GM18868 (cell line): ENCODE measurements at regions not wholly inside any gene's neighbourhood (a gene's known extent, or its start where the extent isn't known, plus 50 kb on each side); places are given as distances from the start of the nearest gene placed in this dataset.
A peak's percentile ranks its signal among the peaks of the same experiment; 100 is the strongest.

Experiments
- ATAC-seq: cut with Tn5 transposase; IDR thresholded peaks from one replicate; pipeline ENCODE4 v1.9.1; 2021; ENCODE audit warnings: mild to moderate bottlenecking, moderate library complexity; ENCODE audit not compliant: unreplicated experiment

DNA sequence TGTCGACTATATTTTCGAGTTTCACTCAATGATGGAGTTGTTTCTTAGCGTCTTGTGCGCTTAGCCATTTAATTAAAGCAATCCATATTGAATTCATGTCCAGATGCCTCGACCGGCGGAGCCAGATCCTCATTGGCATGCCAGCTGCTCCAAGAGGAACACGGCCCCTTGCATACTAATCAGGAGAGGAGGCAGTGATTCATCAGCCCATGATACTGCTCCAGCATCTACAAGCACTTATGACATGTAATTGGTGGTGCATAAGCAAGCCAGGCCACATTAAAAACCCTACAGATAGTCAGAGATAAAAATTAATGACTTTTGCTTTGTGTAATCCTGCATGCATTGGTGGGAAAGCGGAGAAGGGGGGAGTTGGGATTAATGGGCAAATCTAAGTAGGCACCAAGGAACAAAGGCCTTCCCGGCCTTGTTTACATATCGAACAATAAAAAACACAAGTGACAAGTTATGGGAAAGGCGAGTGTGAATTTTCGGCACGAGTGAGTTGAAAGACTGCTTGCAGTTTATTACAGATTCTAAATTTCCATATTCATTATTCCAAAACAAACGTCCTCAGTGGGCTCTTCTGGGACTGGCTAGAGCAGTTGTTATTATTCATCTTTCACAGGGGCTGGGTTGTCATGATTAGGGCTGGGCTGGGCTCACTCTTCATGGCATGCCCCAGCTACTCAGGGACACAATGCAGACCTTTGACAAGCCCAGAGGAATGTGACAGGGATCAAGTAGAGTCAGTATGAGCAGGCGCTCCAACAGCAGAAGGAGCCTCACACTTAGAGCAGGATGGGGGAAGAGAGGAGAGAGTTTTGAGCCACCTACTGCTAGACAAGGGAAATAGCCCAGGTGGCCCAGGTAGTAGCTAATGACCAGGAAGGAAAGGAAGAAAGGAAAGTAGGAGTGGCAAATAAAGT lies 281.7 kb upstream of the ZFHX3 start:
- ATAC-seq = no peak

DNA sequence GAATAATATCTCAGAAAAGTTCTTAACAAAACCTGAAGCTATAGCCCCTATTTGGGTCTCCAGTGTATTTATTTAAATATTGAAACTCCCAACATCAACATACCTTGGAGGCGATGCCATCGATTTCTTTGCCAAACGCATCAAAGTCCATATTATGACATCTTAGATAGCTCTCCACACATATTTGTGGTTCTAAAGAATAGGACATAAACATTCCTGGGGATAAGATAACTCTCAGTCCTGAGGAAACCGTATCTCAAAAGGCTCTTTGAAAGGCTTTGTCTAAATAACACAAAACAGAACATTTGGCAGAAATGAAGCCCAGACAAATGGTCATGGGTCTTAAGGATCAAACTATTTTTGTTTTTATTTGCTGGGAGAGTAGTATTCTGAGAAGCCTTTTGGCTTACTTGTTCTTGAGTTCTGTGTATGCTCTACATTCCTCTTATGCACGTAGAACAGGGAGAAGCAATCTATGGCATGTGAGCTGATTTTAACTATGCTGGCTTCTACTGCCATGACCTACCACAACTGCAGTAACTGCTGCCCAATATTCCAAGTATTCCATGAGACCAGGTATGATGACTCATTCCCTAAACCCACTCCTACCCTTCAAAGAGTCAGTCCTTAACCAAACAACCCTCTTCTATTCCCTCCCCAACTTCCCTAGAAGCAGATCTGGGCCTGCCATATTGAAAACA lies 279.0 kb upstream of the ZFHX3 start:
- no peak for ATAC-seq

DNA sequence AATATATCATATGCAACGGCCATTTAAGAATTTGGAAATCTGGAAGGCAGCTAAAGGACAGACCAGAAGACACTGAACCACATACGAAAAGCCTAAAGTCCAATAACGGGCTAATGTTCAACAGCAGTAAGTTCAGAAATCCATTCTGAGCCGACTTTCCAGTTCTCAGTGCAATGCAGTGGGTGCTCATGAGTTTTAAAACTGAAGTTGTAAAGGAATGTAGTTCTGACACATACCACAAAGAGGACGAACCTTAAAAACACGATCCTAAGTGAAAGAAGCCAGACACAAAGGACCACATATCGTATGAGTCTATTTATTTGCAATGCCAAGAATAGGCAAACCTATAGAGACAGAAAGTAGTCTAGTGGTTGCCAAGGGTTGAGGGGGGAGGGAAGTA lies 278.3 kb upstream of the ZFHX3 start:
- no peak for ATAC-seq

DNA sequence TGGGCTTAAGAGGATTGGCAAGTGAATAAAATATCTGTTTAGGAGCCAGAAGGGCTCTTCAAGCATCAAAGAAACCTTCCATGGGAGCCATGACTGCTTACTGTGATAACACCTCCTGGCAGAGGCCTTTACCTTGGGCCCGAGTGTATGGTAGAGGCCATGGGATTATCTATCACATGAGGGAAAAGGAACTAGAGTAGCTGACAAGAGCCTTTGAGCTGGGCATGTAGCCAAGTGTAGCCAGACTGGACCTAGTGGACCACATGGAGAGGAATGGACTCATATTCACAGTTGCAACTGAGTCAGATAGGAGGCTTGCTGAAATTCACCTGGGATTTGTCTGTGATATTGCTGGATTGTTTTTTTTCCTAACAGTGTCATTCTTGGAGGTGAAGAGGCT lies 276.0 kb upstream of the ZFHX3 start:
- no peak for ATAC-seq

DNA sequence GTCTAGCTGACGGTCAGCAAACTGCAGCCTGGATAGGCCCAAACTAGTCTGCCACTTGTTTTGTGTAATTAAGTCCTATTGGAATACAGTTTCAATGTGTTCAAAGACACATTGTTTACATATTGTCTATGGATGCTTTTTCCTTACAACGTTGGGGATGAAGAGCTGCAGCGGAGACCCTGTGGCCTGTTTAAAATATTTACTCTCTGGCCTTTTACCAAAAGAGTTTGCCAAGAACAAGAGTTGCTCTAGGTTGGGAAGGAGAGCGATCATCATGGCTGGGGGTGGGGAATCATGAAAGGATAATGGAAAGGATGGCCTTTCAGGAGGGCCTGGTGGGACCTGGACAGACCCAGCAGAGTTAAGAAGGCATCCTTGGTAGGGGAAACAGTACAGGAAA lies 274.9 kb upstream of the ZFHX3 start:
- no peak for ATAC-seq

DNA sequence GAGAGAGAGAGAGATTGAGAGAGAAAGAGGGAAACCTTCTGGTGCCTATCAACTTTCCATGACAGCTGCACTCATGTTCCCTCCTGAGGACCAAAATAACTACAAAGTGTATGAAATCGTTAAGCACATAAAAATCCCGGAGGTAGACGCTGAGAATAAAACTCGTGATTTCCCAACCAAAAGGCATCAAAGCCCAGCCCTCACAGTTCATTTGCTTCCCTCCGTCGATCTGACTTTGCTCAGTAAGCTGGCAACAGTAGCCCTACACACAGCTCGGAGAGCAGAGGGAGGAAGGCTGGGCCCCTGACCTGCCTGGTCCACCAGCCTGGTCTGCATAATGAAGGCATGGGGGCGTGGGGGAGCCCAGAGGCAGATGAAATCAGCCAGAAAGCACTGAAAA lies 273.9 kb upstream of the ZFHX3 start:
- ATAC-seq = no peak

DNA sequence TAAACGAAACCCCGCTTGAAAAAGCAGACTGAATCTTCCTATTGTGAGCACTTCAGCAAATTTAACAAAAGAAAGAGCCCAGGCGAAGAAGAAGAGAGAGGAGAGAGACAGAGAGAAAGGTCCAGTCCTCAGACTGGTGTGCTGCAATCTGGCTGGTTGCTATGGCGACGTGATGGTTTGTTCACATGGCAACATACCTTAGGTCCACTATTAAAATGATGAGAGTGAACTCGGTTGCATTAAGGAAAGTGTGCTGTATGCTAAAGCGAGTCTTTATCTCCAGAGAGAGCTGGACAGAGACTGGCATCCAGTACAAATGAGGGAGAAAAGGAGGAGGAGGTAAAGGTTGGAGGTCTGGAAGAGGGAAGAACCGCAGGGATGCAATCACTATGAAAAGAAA lies 271.8 kb upstream of the ZFHX3 start:
- no peak for ATAC-seq

DNA sequence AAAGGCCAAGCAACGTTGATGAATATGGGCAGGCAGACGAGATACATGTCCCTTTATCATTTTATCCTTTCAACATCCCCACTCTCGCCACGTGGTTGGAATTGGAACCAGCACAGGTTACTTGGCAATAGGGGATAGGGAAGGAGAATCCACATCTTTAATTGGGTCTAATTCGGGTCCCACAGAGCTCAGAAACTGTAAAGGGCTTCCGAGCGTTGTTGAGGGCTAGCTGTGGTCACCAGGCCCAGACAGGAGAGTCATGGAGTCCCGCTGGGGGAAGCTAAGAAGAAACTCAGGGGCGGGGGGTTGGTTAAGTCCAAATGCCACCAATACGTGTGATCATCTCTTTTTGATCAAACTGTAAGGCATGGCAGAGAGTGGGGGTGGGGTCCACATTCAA lies 271.3 kb upstream of the ZFHX3 start:
- ATAC-seq = no peak

DNA sequence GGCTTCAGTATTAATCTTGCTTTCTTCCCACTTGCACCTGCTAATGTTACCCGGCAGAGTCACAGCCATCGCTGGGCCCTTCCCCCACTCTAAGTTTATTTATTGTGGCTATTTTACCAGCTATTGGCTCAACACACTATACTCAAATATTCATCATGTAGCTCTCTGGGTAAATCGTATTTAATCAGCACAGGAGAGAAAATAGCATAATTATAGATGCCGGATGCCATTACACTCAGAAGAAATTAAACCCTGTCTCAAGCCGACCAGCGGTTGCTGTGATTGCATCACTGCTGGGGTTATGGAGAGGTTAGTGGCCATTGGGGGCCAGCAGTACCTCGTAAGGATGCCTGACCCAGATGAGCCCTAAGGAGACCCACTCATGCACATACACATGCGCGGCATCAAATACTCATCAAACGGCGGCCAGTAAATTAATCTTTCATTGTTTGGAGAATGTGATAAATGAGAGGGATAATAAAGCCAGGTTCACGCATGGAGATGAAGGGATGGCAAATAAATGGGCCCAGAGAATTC lies 269.5 kb upstream of the ZFHX3 start:
- no peak for ATAC-seq

DNA sequence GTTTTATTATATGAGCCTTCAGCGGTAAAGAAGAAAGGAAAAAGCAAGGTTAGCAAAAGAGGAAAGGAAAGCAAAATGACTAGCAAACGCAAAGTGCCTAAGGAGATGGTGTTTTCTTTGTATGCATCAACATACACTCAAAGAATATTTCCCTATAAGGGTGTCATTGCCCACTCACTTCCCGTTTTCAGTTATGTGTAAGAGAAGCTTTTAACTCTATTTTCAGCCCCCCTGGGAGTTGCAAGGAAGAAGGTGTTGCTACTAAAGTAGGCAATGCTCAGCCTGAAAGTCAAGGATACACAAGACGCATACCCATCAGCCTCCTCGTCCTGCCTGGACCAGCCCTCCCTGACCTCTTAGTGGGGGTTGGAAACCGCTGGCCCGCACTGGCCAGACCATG lies 267.7 kb upstream of the ZFHX3 start:
- ATAC-seq = peak; percentile 92

DNA sequence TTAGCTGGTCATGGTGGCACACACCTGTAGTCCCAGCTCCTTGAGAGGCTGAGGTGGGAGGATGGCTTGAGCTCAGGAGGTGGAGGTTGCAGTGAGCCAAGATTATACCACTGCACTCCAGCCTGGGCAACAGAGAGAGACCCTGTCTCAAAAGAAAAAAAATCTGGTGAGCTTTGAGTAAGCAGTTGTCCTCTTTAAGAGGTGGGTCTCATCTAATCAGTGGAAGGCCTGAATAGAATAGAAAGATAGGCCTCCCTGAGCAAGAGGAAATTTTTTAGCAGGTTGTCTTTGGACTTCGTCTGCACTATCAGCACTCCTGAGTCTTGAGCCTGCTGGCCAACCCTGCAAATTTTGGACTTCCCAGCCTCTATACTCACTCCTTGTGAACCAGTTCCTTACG lies 266.0 kb upstream of the ZFHX3 start:
- ATAC-seq = no peak

DNA sequence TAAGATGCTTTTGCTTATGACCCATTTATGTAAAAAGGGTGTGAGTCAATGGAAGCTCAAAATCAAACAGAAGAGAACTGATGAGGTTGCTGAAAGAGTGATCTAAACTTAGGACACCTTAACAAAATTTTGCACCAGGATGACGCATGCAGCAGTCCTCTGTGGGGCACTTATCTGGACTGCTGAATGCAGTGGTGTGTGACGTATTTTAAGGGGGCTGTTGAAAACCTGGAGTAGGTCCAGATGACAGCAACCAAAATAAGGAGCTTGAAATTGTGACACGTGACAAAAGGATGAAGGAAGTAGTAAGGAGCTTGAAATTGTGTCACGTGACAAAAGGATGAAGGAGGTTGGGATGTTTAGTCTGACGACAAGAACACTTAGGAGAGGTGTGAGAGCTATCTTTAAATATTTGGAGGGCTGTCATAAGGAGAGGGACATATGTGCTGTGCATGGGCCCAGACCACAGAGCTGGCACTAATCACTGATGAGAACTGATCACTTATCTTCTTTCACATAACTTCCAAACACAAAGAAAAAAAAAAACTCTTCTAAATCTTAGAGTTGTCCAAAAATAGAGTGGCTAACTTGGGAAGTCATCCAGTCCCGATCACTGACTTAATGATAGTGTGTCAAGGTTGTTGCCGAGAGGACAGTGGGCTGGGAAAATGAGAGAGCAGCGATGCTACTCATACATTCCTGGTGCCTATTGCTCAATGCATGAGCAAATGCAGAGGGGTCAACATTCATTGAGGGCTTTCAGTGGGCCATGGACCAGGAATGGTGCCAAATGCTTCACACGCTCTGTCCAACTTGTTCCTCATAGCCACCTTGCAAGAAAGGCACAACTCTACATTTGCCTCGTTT lies 264.2 kb upstream of the ZFHX3 start:
- no peak for ATAC-seq

DNA sequence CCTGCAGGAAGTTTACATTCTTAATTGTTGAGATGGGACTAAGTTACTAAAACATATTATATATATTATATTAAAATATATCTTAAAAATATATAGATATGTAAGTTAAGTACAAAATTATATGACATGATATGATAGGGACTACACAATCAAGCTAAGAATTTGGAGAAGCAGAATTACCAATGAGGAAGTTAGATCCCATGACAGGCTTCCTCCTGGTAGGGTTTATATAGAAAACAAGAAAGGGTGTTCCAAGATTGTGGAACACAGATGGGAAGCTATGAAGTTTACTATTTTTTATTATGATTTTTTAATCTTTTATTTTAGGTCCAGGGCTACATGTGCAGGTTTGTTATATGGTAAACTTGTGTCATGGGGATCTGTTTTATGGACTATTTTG lies 260.8 kb upstream of the ZFHX3 start:
- ATAC-seq = no peak

DNA sequence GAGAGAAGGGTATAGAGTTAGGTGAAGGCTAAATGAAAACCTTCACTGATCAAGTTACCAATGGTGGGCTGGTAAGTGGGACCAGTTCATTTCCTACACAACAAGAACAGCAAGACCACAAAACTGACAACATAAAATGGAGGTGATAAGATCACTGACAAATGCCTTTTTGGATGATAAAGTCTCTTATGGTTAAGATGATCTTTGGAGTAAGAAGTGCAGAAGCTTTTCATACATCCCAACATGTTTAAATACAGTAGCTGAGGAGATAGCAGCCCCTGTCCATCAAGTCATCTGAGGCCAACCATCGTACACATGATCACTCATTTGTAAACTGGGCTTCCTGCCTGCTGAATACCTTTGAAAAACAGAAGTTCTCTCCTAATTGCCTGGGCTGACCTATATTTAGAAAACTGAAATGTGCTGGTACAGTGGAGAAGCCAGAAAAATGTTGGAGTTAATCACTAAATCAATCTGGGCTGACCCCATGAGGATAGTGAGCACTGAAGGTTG lies 259.0 kb upstream of the ZFHX3 start:
- ATAC-seq = peak; percentile 68

DNA sequence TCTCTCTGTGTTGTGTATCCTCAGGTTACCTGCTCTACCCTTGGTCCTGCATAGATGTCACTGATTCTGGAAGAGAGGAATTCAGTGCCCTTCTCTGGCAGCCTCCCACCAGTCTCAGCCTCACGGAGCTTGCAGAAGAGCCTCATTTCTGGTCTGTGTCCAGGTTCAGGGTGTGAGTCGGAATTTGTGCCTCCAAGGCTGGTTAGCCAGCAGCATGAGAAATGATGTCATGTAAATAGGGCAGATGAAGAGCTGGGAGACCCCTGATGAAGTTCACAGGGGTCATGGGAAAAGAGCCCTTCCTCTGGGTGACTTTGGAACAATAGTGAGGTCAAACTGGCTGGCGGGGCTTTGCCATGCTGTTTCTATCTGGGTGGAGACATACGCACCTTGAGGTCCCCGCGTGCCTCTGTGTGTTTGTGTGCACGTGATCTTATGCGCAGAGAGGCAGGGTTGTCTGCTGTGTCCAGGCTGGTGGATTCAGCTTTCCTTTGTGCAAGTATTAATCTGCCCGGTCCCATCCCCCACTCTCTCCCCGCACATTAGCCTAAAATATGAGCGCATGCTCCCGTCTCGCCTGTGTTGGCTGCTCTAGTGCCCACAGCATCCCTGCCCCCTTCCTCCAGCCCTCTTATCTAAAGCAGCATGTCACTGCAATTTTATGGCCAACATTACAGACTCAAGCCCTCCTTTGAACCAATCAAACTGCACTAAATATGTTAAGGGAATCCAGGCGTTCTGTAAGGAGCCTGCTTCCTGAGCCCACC lies 256.3 kb upstream of the ZFHX3 start:
- no peak for ATAC-seq

DNA sequence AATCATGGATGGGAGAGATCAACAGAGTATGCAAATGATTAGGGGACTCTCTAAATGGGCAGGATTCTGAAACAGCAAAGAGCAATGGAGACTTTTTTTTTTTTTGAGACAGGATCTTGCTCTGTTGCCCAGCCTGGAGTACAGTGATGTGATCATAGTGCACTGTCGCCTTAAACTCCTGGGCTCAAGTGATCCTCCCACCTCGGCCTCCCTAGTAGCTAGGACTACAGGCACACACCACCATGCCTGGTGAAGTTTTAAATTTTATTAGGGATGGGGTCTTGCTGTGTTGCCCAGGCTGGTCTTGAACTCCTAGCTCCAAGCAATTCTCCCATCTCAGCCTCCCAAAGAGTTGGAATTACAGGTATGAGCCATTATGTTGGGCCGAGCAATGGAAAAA lies 255.0 kb upstream of the ZFHX3 start:
- no peak for ATAC-seq

DNA sequence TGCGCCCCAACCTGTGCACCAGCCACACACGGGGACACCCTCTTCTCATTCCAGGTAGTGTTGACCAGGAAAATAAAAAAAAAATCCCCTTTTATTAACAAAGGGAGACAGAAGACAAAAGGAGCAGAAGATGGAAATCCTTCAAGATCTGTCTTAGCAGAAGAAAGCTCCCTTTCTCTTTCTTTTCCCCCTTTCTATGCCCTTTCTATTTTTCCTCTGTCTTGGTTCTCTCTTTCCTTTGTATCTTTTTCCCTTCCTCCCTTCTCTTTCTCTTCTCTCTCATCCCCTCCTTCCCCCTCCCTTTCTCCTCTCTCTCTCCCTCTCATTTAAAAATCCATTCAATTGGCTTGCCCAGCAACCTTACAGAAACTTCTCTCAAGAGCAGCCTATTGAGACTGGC lies 254.1 kb upstream of the ZFHX3 start:
- ATAC-seq = no peak

DNA sequence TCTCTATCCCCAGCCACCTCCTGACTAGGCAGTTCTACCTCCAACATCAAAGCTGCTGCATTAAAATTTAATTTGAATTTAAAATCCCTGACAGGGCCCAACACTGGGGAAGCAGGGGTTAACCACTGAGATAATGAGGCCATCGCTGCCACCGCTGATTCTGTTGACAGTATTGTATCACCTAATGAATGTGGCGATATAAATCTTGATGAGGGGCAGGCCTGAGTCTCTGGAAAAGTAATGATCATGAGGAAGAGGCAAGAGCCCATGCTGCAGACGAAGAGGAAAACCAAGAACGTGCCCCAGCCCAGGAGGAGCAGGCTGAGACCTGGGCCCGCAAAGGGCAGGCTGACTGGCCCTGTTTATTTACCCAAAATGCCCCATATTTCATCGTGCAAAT lies 251.4 kb upstream of the ZFHX3 start:
- no peak for ATAC-seq

DNA sequence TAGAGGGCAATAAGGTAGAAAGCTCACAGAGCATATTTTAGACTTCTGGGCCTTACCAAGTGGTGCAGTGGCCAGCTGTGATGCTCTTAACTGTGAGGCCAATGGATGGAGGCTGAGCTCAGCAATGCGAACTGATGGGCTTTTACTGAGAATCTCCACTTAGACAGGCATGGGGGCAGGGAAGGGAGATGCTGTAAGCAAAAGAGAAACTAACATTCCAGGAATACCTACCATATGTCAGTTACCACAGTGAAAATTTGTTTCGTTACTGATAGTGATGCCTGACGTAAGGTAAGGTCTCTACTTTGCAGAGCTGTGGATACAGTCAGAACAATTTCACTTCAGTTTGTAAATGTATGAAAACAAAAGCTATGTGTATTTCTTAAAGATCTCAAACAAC lies 250.6 kb upstream of the ZFHX3 start:
- no peak for ATAC-seq

DNA sequence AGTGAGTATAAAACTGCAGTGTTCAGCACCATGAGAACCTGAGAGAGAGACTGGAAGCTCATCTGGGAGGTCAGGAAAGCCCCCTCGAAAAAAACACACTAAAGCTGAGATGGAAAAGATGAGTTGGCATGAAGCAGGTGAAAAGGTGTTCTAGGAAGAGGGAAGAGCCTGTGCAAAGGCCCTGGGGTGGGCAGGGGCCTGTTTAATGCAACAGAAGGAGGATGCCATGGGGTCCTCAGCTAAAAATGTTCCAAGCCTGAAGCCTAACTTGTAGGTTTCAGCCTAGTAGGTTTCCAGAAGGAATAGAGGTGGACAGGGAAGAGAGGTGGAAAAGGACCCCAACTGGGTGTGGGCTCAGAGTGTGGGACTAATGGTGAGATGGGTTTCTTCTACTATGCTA lies 242.3 kb upstream of the ZFHX3 start:
- ATAC-seq = no peak
